ENCODE measurements at regions not wholly inside any gene's neighbourhood (a gene's known extent, or its start where the extent isn't known, plus 50 kb on each side); places are given as distances from the start of the nearest gene placed in this dataset.

DNA sequence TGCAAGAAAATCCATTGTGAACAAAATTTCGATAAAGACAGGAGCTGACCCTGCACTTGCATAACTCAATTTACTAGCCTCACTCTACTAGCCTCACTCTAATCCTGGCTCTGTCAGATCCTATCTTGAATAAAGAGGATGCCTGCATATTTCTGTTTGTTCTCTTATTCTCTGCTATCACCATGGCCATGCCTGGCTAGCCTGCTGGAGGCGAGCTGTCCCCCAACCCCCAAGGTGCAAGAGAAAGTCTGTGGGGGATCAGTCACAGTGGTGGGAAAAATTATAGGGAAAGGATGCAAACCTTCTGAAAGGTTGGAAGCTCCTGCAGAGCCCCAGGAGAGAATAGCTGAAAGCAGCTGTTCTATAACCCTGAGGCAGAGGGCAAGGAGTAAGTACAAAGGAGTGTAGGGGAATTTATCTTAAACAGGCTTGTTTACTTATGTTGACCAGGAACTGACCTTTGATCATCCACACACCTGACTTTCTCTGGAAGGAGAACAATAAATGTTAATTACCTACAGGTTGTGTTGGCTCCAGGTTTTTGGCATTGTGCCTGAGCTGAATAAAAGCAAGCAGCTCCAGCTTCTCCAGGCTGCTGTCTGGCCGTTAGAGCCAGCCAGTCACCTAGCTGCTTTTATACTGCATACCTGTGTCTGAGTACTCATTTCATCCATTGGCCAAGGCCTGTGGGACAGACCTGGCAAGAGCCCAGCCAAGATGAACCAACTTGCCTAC, 137.7 kb upstream of the RASGRP1 start:
- TF ChIP-seq, protein P1, sequence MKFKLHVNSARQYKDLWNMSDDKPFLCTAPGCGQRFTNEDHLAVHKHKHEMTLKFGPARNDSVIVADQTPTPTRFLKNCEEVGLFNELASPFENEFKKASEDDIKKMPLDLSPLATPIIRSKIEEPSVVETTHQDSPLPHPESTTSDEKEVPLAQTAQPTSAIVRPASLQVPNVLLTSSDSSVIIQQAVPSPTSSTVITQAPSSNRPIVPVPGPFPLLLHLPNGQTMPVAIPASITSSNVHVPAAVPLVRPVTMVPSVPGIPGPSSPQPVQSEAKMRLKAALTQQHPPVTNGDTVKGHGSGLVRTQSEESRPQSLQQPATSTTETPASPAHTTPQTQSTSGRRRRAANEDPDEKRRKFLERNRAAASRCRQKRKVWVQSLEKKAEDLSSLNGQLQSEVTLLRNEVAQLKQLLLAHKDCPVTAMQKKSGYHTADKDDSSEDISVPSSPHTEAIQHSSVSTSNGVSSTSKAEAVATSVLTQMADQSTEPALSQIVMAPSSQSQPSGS (CRISPR knock-in tag; IDR thresholded peaks at IDR 0.05; ENCODE audit: borderline replicate concordance, low read depth): no peak
- TF ChIP-seq ZNF281 (CRISPR knock-in tag; IDR thresholded peaks at IDR 0.05) (no peak), PREB (CRISPR knock-in tag; IDR thresholded peaks at IDR 0.05; ENCODE audit: borderline replicate concordance) (no peak), CREB1 (CRISPR knock-in tag; IDR thresholded peaks at IDR 0.05) (no peak), TP53 (CRISPR knock-in tag; IDR thresholded peaks at IDR 0.05) (no peak), TEAD4 (CRISPR knock-in tag; IDR thresholded peaks at IDR 0.05) (no peak), EMX1 (CRISPR knock-in tag; IDR thresholded peaks at IDR 0.05) (no peak), GTF2I (CRISPR knock-in tag; conservative IDR thresholded peaks at IDR 0.05) (no peak), HMGXB4 (CRISPR knock-in tag; IDR thresholded peaks at IDR 0.05) (no peak), CREM (CRISPR knock-in tag; IDR thresholded peaks at IDR 0.05) (no peak), SMAD4 (CRISPR knock-in tag; IDR thresholded peaks at IDR 0.05) (no peak)
- TF ChIP-seq, protein P2, sequence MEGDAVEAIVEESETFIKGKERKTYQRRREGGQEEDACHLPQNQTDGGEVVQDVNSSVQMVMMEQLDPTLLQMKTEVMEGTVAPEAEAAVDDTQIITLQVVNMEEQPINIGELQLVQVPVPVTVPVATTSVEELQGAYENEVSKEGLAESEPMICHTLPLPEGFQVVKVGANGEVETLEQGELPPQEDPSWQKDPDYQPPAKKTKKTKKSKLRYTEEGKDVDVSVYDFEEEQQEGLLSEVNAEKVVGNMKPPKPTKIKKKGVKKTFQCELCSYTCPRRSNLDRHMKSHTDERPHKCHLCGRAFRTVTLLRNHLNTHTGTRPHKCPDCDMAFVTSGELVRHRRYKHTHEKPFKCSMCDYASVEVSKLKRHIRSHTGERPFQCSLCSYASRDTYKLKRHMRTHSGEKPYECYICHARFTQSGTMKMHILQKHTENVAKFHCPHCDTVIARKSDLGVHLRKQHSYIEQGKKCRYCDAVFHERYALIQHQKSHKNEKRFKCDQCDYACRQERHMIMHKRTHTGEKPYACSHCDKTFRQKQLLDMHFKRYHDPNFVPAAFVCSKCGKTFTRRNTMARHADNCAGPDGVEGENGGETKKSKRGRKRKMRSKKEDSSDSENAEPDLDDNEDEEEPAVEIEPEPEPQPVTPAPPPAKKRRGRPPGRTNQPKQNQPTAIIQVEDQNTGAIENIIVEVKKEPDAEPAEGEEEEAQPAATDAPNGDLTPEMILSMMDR (IDR thresholded peaks at IDR 0.05): no peak
- TF ChIP-seq, protein P3, sequence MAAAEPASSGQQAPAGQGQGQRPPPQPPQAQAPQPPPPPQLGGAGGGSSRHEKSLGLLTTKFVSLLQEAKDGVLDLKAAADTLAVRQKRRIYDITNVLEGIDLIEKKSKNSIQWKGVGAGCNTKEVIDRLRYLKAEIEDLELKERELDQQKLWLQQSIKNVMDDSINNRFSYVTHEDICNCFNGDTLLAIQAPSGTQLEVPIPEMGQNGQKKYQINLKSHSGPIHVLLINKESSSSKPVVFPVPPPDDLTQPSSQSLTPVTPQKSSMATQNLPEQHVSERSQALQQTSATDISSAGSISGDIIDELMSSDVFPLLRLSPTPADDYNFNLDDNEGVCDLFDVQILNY (CRISPR knock-in tag; IDR thresholded peaks at IDR 0.05): no peak
- TF ChIP-seq, protein P4, sequence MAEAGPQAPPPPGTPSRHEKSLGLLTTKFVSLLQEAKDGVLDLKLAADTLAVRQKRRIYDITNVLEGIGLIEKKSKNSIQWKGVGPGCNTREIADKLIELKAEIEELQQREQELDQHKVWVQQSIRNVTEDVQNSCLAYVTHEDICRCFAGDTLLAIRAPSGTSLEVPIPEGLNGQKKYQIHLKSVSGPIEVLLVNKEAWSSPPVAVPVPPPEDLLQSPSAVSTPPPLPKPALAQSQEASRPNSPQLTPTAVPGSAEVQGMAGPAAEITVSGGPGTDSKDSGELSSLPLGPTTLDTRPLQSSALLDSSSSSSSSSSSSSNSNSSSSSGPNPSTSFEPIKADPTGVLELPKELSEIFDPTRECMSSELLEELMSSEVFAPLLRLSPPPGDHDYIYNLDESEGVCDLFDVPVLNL (CRISPR knock-in tag; IDR thresholded peaks at IDR 0.05; ENCODE audit: borderline replicate concordance, low read depth): no peak
